Right lobe of liver (tissue), 4 donors: ENCODE measurements at regions not wholly inside any gene's neighbourhood (a gene's known extent, or its start where the extent isn't known, plus 50 kb on each side); places are given as distances from the start of the nearest gene placed in this dataset.

Experiments
- POLR2A ChIP-seq: fragments of 450-650 bp; IDR thresholded peaks from one replicate; pipeline ENCODE4 v1.6.1; 2017; ENCODE audit warnings: antibody characterized with exemption, mild to moderate bottlenecking
- TF ChIP-seq, protein P1 (sequence below), 4 donors: fragments of 200-600 bp in 3 of 4; fragments of 450-650 bp in 1 of 4; IDR thresholded peaks; one replicate each; pipeline versions ENCODE4 v1.5.1 to v1.8.0; 2016 to 2022; ENCODE audit warnings: antibody characterized with exemption in 4 of 4, mild to moderate bottlenecking in 2 of 4
- donor health status: DM: no; HTN: no; CAD: no.
- donor health status: DM: no; HTN: no; CAD: no.
- donor health status: DM: no; HTN: yes; CAD: no.

DNA sequence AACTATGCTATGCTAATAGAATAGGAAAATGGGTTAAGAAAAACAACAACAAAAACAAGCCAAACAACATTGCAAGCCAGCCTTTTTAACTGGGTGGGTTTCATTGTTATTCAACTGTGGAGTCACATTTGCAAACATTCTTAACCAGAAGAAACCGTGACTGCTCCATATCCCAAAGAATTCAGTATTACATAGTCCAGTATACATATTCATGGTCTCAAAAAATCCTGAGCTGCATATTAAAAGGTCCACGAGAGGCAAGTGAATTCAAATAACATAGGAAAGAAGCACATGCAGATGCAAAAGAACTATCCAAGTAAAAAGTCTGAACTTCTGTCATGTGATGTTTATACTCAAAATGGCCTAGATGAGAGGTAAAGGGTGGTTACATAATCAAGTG is 179.1 kb upstream of the ETAA1 start:
- TF ChIP-seq, protein P1, sequence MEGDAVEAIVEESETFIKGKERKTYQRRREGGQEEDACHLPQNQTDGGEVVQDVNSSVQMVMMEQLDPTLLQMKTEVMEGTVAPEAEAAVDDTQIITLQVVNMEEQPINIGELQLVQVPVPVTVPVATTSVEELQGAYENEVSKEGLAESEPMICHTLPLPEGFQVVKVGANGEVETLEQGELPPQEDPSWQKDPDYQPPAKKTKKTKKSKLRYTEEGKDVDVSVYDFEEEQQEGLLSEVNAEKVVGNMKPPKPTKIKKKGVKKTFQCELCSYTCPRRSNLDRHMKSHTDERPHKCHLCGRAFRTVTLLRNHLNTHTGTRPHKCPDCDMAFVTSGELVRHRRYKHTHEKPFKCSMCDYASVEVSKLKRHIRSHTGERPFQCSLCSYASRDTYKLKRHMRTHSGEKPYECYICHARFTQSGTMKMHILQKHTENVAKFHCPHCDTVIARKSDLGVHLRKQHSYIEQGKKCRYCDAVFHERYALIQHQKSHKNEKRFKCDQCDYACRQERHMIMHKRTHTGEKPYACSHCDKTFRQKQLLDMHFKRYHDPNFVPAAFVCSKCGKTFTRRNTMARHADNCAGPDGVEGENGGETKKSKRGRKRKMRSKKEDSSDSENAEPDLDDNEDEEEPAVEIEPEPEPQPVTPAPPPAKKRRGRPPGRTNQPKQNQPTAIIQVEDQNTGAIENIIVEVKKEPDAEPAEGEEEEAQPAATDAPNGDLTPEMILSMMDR (IDR thresholded peaks at IDR 0.05), result no peak
- no peak for TF ChIP-seq POLR2A
